ENCODE measurements at regions not wholly inside any gene's neighbourhood (a gene's known extent, or its start where the extent isn't known, plus 50 kb on each side); places are given as distances from the start of the nearest gene placed in this dataset.

GRCh38 chr3:132925256-132925930 lies 112.8 kb upstream of the TMEM108 start:
- DNase-seq (ENCODE audit: extremely low spot score), result no peak
- ChIA-PET POLR2A (no interaction called here), CTCF (no interaction called here)
- TF ChIP-seq FOXM1 (IDR thresholded peaks at IDR 0.05; ENCODE audit: borderline replicate concordance) (no peak), L3MBTL2 (conservative IDR thresholded peaks at IDR 0.05) (no peak), ELF4 (IDR thresholded peaks at IDR 0.05) (no peak)
- TF ChIP-seq, protein P1, sequence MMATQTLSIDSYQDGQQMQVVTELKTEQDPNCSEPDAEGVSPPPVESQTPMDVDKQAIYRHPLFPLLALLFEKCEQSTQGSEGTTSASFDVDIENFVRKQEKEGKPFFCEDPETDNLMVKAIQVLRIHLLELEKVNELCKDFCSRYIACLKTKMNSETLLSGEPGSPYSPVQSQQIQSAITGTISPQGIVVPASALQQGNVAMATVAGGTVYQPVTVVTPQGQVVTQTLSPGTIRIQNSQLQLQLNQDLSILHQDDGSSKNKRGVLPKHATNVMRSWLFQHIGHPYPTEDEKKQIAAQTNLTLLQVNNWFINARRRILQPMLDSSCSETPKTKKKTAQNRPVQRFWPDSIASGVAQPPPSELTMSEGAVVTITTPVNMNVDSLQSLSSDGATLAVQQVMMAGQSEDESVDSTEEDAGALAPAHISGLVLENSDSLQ (IDR thresholded peaks at IDR 0.05), result no peak

- CTCF ChIA-PET, result no interaction called here
Observed at GRCh38 chr3:132916096-132916495, 122.1 kb upstream of the TMEM108 start.

GRCh38 chr3:132912416-132912753 lies 125.8 kb upstream of the TMEM108 start:
- POLR2A ChIA-PET, result no interaction called here

More at GRCh38 chr3:132916096-132916495, 122.1 kb upstream of the TMEM108 start:
- no peak for DNase-seq (ENCODE audit: extremely low spot score)
- POLR2A ChIA-PET, result no interaction called here
- TF ChIP-seq TARDBP (IDR thresholded peaks at IDR 0.05) (no peak), ELF4 (IDR thresholded peaks at IDR 0.05) (no peak), ARNT (IDR thresholded peaks at IDR 0.05) (no peak), LEF1 (IDR thresholded peaks at IDR 0.05; ENCODE audit: borderline replicate concordance) (no peak), FOXA1 (IDR thresholded peaks at IDR 0.05) (no peak), SP1 (IDR thresholded peaks at IDR 0.05) (no peak)

DNA sequence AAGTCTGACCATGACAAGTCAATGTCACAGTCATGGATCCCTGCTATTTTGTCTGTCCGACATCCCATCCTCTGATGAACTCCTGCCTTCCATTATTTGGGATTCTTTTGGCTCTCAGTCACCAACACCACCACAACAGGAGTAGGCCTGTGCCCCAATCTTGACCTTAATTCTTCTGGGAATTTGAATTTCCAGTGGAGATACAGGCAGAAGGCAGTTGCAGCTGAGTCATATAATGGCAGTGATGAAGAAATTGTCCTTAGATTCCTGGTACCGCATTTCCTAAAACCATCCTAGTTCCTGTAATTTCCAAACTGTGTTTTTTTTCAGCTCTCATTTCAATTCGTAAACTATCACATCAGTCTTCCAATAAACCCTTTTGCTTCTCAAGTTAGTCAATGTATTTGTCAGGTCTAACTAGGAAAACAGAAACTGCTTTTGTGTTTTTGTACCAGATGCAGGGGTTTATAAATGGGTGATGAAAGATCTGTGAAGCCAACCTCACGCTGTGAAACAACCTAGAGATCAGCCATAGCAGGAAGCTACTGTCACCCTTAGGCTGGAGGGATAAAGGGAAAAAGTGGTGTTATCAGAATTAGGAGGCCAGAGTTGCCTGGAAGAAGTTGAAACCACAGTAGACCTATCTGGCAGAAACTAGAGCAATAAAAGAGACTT lies 126.3 kb upstream of the TMEM108 start:
- POLR2A ChIA-PET, result no interaction called here
- CTCF ChIA-PET, result no interaction called here
- TF ChIP-seq HDGF (IDR thresholded peaks at IDR 0.05; ENCODE audit: borderline replicate concordance), result no peak
- TF ChIP-seq FOXA1 (IDR thresholded peaks at IDR 0.05), result no peak
- no peak for TF ChIP-seq LEF1 (IDR thresholded peaks at IDR 0.05; ENCODE audit: borderline replicate concordance)
- TF ChIP-seq BHLHE40 (IDR thresholded peaks at IDR 0.05; ENCODE audit: borderline replicate concordance), result no peak
- TF ChIP-seq FOXK2 (IDR thresholded peaks at IDR 0.05), result no peak
- no peak for TF ChIP-seq ZNF384 (IDR thresholded peaks at IDR 0.05)
- no peak for TF ChIP-seq SUZ12 (IDR thresholded peaks at IDR 0.05)
- no peak for TF ChIP-seq ARNT (IDR thresholded peaks at IDR 0.05)
- TF ChIP-seq SP1 (IDR thresholded peaks at IDR 0.05), result no peak
- TF ChIP-seq L3MBTL2 (conservative IDR thresholded peaks at IDR 0.05), result no peak
- DNase-seq (ENCODE audit: extremely low spot score), result no peak

More at GRCh38 chr3:132912416-132912753, 125.8 kb upstream of the TMEM108 start:
- TF ChIP-seq LEF1 (IDR thresholded peaks at IDR 0.05; ENCODE audit: borderline replicate concordance) (no peak), HDGF (IDR thresholded peaks at IDR 0.05; ENCODE audit: borderline replicate concordance) (no peak), L3MBTL2 (conservative IDR thresholded peaks at IDR 0.05) (no peak), FOXM1 (IDR thresholded peaks at IDR 0.05; ENCODE audit: borderline replicate concordance) (no peak), CTBP1 (IDR thresholded peaks at IDR 0.05; ENCODE audit: borderline replicate concordance) (no peak), ARNT (IDR thresholded peaks at IDR 0.05) (no peak), SP1 (IDR thresholded peaks at IDR 0.05) (no peak), BHLHE40 (IDR thresholded peaks at IDR 0.05; ENCODE audit: borderline replicate concordance) (no peak), TARDBP (IDR thresholded peaks at IDR 0.05) (no peak), SUZ12 (IDR thresholded peaks at IDR 0.05) (no peak), FOXK2 (IDR thresholded peaks at IDR 0.05) (no peak), NFRKB (IDR thresholded peaks at IDR 0.05) (no peak)
- TF ChIP-seq, protein P1 (IDR thresholded peaks at IDR 0.05), result no peak
- DNase-seq (ENCODE audit: extremely low spot score), result no peak
- CTCF ChIA-PET, result no interaction called here

- ChIA-PET POLR2A (no interaction called here), CTCF (no interaction called here)
- TF ChIP-seq ARNT (IDR thresholded peaks at IDR 0.05) (no peak), SUZ12 (IDR thresholded peaks at IDR 0.05) (no peak), CTBP1 (IDR thresholded peaks at IDR 0.05; ENCODE audit: borderline replicate concordance) (no peak), FOXA1 (IDR thresholded peaks at IDR 0.05) (no peak), ZNF384 (IDR thresholded peaks at IDR 0.05) (no peak), SP1 (IDR thresholded peaks at IDR 0.05) (no peak), L3MBTL2 (conservative IDR thresholded peaks at IDR 0.05) (no peak), BHLHE40 (IDR thresholded peaks at IDR 0.05; ENCODE audit: borderline replicate concordance) (no peak), NFRKB (IDR thresholded peaks at IDR 0.05) (no peak), ELF4 (IDR thresholded peaks at IDR 0.05) (no peak), HDGF (IDR thresholded peaks at IDR 0.05; ENCODE audit: borderline replicate concordance) (no peak), FOXM1 (IDR thresholded peaks at IDR 0.05; ENCODE audit: borderline replicate concordance) (no peak), TARDBP (IDR thresholded peaks at IDR 0.05) (no peak), LEF1 (IDR thresholded peaks at IDR 0.05; ENCODE audit: borderline replicate concordance) (no peak), FOXK2 (IDR thresholded peaks at IDR 0.05) (no peak)
- TF ChIP-seq, protein P1 (IDR thresholded peaks at IDR 0.05), result no peak
- DNase-seq (ENCODE audit: extremely low spot score), result no peak
Observed at GRCh38 chr3:132907293-132907692, 130.9 kb upstream of the TMEM108 start.

- ChIA-PET CTCF (no interaction called here), POLR2A (no interaction called here)
- no peak for DNase-seq (ENCODE audit: extremely low spot score)
- TF ChIP-seq NFRKB (IDR thresholded peaks at IDR 0.05), result no peak
- TF ChIP-seq ELF4 (IDR thresholded peaks at IDR 0.05), result no peak
- TF ChIP-seq, protein P1 (IDR thresholded peaks at IDR 0.05), result no peak
- no peak for TF ChIP-seq SP1 (IDR thresholded peaks at IDR 0.05)
- TF ChIP-seq TARDBP (IDR thresholded peaks at IDR 0.05), result no peak
- TF ChIP-seq ARNT (IDR thresholded peaks at IDR 0.05), result no peak
- TF ChIP-seq L3MBTL2 (conservative IDR thresholded peaks at IDR 0.05), result no peak
- no peak for TF ChIP-seq FOXA1 (IDR thresholded peaks at IDR 0.05)
- no peak for TF ChIP-seq LEF1 (IDR thresholded peaks at IDR 0.05; ENCODE audit: borderline replicate concordance)
- no peak for TF ChIP-seq BHLHE40 (IDR thresholded peaks at IDR 0.05; ENCODE audit: borderline replicate concordance)
- no peak for TF ChIP-seq CTBP1 (IDR thresholded peaks at IDR 0.05; ENCODE audit: borderline replicate concordance)
- no peak for TF ChIP-seq FOXK2 (IDR thresholded peaks at IDR 0.05)
Observed at GRCh38 chr3:132900481-132900880, 137.7 kb upstream of the TMEM108 start.
